ENCODE measurements at regions not wholly inside any gene's neighbourhood (a gene's known extent, or its start where the extent isn't known, plus 50 kb on each side); places are given as distances from the start of the nearest gene placed in this dataset.

DNA sequence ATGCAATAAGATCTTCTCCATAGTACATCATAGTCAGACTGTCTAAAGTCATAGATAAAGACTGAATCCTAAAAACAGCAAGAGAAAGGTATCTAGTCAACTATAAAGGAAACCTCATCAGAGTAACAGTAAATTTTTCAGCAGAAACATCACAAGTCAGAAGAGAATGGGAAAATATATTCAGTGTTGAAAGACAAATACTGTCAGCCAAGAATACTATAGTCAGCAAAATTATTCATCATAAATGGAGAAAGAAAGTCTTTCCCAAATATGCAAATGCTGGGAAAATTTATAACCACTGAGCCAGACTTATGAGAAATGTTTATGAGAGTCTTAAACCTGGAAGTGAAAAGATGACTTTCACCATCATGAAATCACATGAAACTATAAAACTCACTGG lies 136.7 kb downstream of the KDR start:
- H3K4me3 ChIP-seq (ENCODE audit: low read length), result no peak overlapping the region
- H3K9ac ChIP-seq (ENCODE audit: low read depth, low read length), result no peak overlapping the region
- no peaks in the 10 kb centered on the region for H3K36me3 ChIP-seq (ENCODE audit: insufficient read depth, low read length)
- H3K9me3 ChIP-seq (ENCODE audit: insufficient read depth, low read depth, low read length), result peaks cover 6% of the 10 kb centered on the region; the same call in 1 of the 2 replicates
- H3K27me3 ChIP-seq (ENCODE audit: insufficient read depth, low read length), result no peaks in the 10 kb centered on the region
- peaks cover 18% of the 10 kb centered on the region; the same call in 1 of the 2 replicates for H3K4me1 ChIP-seq (ENCODE audit: insufficient read depth, low read length)
- no peak overlapping the region for H3K27ac ChIP-seq (ENCODE audit: low read depth, low read length)

GRCh38 chr4:54986095-54986846 lies 139.1 kb downstream of the KDR start:
- peaks cover 18% of the 10 kb centered on the region; the same call in 1 of the 2 replicates for H3K4me1 ChIP-seq (ENCODE audit: insufficient read depth, low read length)
- WGBS, result 49% methylated on average over 5 of the region's 5 CpGs
- peaks cover 6% of the 10 kb centered on the region; the same call in 1 of the 2 replicates for H3K9me3 ChIP-seq (ENCODE audit: insufficient read depth, low read depth, low read length)
- H3K27me3 ChIP-seq (ENCODE audit: insufficient read depth, low read length), result no peaks in the 10 kb centered on the region
- H3K4me3 ChIP-seq (ENCODE audit: low read length), result no peak overlapping the region
- H3K9ac ChIP-seq (ENCODE audit: low read depth, low read length), result peak overlapping the region; percentile 27
- no peaks in the 10 kb centered on the region for H3K36me3 ChIP-seq (ENCODE audit: insufficient read depth, low read length)
- H3K27ac ChIP-seq (ENCODE audit: low read depth, low read length), result peak overlapping the region; percentile 77

DNA sequence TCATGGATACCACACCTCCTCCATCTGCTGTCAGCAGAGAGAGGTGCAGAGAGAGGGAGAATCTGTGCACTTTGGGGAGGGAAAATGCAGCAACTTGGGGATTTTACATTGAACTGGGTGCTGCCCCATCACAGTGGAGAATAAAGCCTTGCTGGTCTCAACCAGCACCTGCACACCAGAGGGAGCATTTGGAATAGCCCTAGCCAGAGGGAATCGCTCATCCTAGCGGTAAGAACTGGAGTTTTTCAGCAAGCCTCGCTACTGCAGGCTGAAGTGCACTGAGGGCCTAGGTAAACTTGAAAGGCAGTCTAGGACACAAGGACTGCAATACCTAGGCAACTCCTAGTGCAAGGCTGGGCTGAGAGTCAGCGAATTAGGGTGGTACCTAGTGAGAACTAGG lies 148.7 kb downstream of the KDR start:
- no peaks in the 10 kb centered on the region for H3K36me3 ChIP-seq (ENCODE audit: insufficient read depth, low read length)
- H3K4me3 ChIP-seq (ENCODE audit: low read length), result no peak overlapping the region
- no peak overlapping the region for H3K9ac ChIP-seq (ENCODE audit: low read depth, low read length)
- H3K4me1 ChIP-seq (ENCODE audit: insufficient read depth, low read length), result no peaks in the 10 kb centered on the region
- H3K27me3 ChIP-seq (ENCODE audit: insufficient read depth, low read length), result no peaks in the 10 kb centered on the region
- H3K27ac ChIP-seq (ENCODE audit: low read depth, low read length), result no peak overlapping the region
- H3K9me3 ChIP-seq (ENCODE audit: insufficient read depth, low read depth, low read length), result no peaks in the 10 kb centered on the region
- WGBS, result 81% methylated on average over 4 of the region's 4 CpGs

DNA sequence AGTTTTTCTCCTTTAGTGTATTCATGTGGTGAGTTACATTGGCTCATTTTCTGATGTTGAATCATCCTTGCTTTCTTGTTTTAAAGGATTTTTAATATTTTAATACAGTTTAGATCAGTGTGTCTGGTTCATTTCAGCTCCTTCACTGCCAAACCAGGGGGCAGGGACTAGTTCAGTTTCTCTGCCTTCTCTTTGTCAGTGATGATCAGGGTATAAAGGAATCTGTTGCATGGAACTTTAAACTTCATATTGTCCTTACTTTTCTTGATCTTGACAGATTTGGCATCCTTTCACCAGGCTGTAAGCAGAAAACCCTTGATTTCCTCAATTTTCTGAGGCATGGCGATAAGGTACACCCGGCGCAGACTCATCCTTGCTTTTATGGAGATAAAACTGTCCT lies 149.4 kb downstream of the KDR start:
- 97% methylated on average over 3 of the region's 3 CpGs for WGBS
- H3K27me3 ChIP-seq (ENCODE audit: insufficient read depth, low read length), result no peaks in the 10 kb centered on the region
- H3K27ac ChIP-seq (ENCODE audit: low read depth, low read length), result no peak overlapping the region
- no peaks in the 10 kb centered on the region for H3K9me3 ChIP-seq (ENCODE audit: insufficient read depth, low read depth, low read length)
- H3K4me1 ChIP-seq (ENCODE audit: insufficient read depth, low read length), result no peaks in the 10 kb centered on the region
- no peak overlapping the region for H3K4me3 ChIP-seq (ENCODE audit: low read length)
- no peaks in the 10 kb centered on the region for H3K36me3 ChIP-seq (ENCODE audit: insufficient read depth, low read length)
- H3K9ac ChIP-seq (ENCODE audit: low read depth, low read length), result no peak overlapping the region

- Histone ChIP-seq H3K9ac (ENCODE audit: low read depth, low read length) (no peak overlapping the region), H3K4me3 (ENCODE audit: low read length) (no peak overlapping the region), H3K27me3 (ENCODE audit: insufficient read depth, low read length) (no peaks in the 10 kb centered on the region), H3K27ac (ENCODE audit: low read depth, low read length) (no peak overlapping the region), H3K36me3 (ENCODE audit: insufficient read depth, low read length) (no peaks in the 10 kb centered on the region), H3K4me1 (ENCODE audit: insufficient read depth, low read length) (no peaks in the 10 kb centered on the region), H3K9me3 (ENCODE audit: insufficient read depth, low read depth, low read length) (no peaks in the 10 kb centered on the region)
- 93% methylated on average over 1 of the region's 1 CpG for WGBS
Measured at GRCh38 chr4:54973784-54974183, 151.6 kb downstream of the KDR start.

- H3K36me3 ChIP-seq (ENCODE audit: insufficient read depth, low read length), result no peaks in the 10 kb centered on the region
- H3K9me3 ChIP-seq (ENCODE audit: insufficient read depth, low read depth, low read length), result no peaks in the 10 kb centered on the region
- 8% methylated on average over 7 of the region's 7 CpGs for WGBS
- no peaks in the 10 kb centered on the region for H3K27me3 ChIP-seq (ENCODE audit: insufficient read depth, low read length)
- no peak overlapping the region for H3K4me3 ChIP-seq (ENCODE audit: low read length)
- H3K4me1 ChIP-seq (ENCODE audit: insufficient read depth, low read length), result no peaks in the 10 kb centered on the region
- no peak overlapping the region for H3K27ac ChIP-seq (ENCODE audit: low read depth, low read length)
- H3K9ac ChIP-seq (ENCODE audit: low read depth, low read length), result no peak overlapping the region
Measured at GRCh38 chr4:54971474-54971950, 153.9 kb downstream of the KDR start.

GRCh38 chr4:54967289-54967688 lies 158.1 kb downstream of the KDR start:
- H3K9me3 ChIP-seq (ENCODE audit: insufficient read depth, low read depth, low read length), result no peaks in the 10 kb centered on the region
- no peak overlapping the region for H3K4me3 ChIP-seq (ENCODE audit: low read length)
- no peak overlapping the region for H3K27ac ChIP-seq (ENCODE audit: low read depth, low read length)
- no peaks in the 10 kb centered on the region for H3K36me3 ChIP-seq (ENCODE audit: insufficient read depth, low read length)
- H3K27me3 ChIP-seq (ENCODE audit: insufficient read depth, low read length), result no peaks in the 10 kb centered on the region
- WGBS, result 84% methylated on average over 3 of the region's 3 CpGs
- H3K9ac ChIP-seq (ENCODE audit: low read depth, low read length), result no peak overlapping the region
- H3K4me1 ChIP-seq (ENCODE audit: insufficient read depth, low read length), result no peaks in the 10 kb centered on the region

DNA sequence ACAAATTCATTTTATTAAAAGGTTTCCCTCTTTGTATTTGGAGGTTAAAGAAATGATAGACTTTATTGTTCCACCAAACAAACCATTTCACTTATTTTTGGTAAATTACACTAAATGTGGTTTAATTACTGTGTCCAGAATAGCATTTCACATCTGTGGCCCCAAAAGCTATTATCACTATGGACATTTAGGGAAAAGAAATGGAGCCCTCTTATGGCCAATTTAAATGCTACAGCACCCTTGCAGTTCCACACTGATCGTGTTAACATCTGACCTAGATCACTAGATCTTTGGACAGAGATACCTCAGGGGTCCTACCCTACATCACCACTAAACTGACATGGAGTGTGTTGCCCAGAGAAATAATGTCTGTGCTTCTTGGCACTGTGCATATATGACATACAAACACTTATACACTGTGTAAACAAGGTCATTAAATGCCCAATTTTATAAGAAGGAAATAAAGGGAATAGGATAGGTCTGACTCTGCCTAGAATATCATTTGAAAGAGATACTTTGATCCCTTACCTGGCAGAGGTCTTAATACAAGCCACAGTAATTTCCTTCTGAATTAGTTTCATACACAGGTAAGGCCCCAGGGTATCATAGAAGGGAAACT lies 163.9 kb downstream of the KDR start:
- Histone ChIP-seq H3K27me3 (ENCODE audit: insufficient read depth, low read length) (no peaks in the 10 kb centered on the region), H3K9ac (ENCODE audit: low read depth, low read length) (no peak overlapping the region), H3K27ac (ENCODE audit: low read depth, low read length) (no peak overlapping the region), H3K9me3 (ENCODE audit: insufficient read depth, low read depth, low read length) (no peaks in the 10 kb centered on the region), H3K4me3 (ENCODE audit: low read length) (no peak overlapping the region), H3K36me3 (ENCODE audit: insufficient read depth, low read length) (no peaks in the 10 kb centered on the region), H3K4me1 (ENCODE audit: insufficient read depth, low read length) (no peaks in the 10 kb centered on the region)
- WGBS, result 29% methylated on average over 1 of the region's 1 CpG

DNA sequence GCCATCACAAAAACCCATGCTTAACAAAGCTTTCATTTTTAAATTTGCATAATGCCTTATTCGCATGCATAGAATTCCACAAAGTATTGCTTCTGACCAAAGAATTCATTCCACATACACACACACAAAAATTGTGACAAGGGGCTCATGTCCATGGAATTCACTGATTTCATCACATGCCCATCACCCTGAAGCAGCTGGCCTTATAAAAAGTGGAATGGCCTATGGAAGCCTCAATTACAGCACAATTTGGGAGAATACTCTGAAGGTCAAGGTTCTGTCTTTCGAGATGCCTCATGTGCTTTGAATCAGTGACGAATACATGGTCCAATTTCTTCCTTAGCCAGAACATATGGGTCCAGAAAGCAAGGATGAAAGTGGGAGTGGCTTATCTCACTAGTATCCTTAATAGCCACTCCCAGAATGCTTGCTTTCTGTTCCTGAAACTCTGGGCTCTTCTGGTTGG lies 165.7 kb downstream of the KDR start:
- H3K9ac ChIP-seq (ENCODE audit: low read depth, low read length), result no peak overlapping the region
- 92% methylated on average over 3 of the region's 3 CpGs for WGBS

GRCh38 chr4:54959131-54959530 lies 166.3 kb downstream of the KDR start:
- H3K4me1 ChIP-seq (ENCODE audit: insufficient read depth, low read length), result no peaks in the 10 kb centered on the region
- no CpG with 5 or more reads among the region's 1 CpG for WGBS
- H3K4me3 ChIP-seq (ENCODE audit: low read length), result no peak overlapping the region

More for the DNA sequence above, 165.7 kb downstream of the KDR start:
- Histone ChIP-seq H3K4me3 (ENCODE audit: low read length) (no peak overlapping the region), H3K9me3 (ENCODE audit: insufficient read depth, low read depth, low read length) (no peaks in the 10 kb centered on the region), H3K27me3 (ENCODE audit: insufficient read depth, low read length) (no peaks in the 10 kb centered on the region), H3K4me1 (ENCODE audit: insufficient read depth, low read length) (no peaks in the 10 kb centered on the region), H3K36me3 (ENCODE audit: insufficient read depth, low read length) (no peaks in the 10 kb centered on the region), H3K27ac (ENCODE audit: low read depth, low read length) (no peak overlapping the region)

DNA sequence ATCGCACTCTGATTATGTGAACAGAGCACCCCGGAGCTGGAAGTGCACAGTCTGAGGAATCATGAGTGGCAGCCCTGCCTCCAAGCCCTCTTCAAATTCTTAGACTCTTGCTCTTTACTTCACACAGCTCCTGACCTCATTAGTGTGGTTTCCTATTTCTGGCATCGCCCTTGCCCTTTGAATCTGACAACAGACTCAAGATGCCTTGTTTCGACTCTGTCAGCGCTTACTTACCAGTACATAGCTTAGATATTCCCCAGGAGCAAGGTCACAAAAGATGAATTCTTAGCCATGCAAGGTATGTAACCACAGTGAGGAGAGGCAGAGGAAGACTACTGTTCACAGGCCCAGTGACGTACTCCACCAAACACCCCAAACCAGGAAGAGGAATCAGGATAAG lies 167.2 kb downstream of the KDR start:
- H3K36me3 ChIP-seq (ENCODE audit: insufficient read depth, low read length), result no peaks in the 10 kb centered on the region
- no peaks in the 10 kb centered on the region for H3K27me3 ChIP-seq (ENCODE audit: insufficient read depth, low read length)
- WGBS, result 94% methylated on average over 6 of the region's 6 CpGs
- no peaks in the 10 kb centered on the region for H3K4me1 ChIP-seq (ENCODE audit: insufficient read depth, low read length)
- no peak overlapping the region for H3K27ac ChIP-seq (ENCODE audit: low read depth, low read length)
- no peaks in the 10 kb centered on the region for H3K9me3 ChIP-seq (ENCODE audit: insufficient read depth, low read depth, low read length)
- no peak overlapping the region for H3K9ac ChIP-seq (ENCODE audit: low read depth, low read length)
- H3K4me3 ChIP-seq (ENCODE audit: low read length), result no peak overlapping the region

More at GRCh38 chr4:54959131-54959530, 166.3 kb downstream of the KDR start:
- Histone ChIP-seq H3K27ac (ENCODE audit: low read depth, low read length) (no peak overlapping the region), H3K9me3 (ENCODE audit: insufficient read depth, low read depth, low read length) (no peaks in the 10 kb centered on the region), H3K9ac (ENCODE audit: low read depth, low read length) (no peak overlapping the region), H3K27me3 (ENCODE audit: insufficient read depth, low read length) (no peaks in the 10 kb centered on the region), H3K36me3 (ENCODE audit: insufficient read depth, low read length) (no peaks in the 10 kb centered on the region)
